Epidermal melanocyte (primary cell): ENCODE measurements at regions not wholly inside any gene's neighbourhood (a gene's known extent, or its start where the extent isn't known, plus 50 kb on each side); places are given as distances from the start of the nearest gene placed in this dataset.

Experiments used
- DNase-seq: peaks from one replicate; pipeline ENCODE4 v3.0.0; 2011; ENCODE audit warnings: low spot score; ENCODE audit not compliant: insufficient read length

GRCh38 chr10:44301781-44302355 is 83.0 kb downstream of the CXCL12 start:
- DNase-seq: no peak

- peak; percentile 86 for DNase-seq
Observed at GRCh38 chr10:44300666-44301649, 83.9 kb downstream of the CXCL12 start.

- DNase-seq: no peak
Observed at GRCh38 chr10:44298713-44299112, 86.2 kb downstream of the CXCL12 start.

- DNase-seq: no peak
Observed at GRCh38 chr10:44297963-44298362, 86.9 kb downstream of the CXCL12 start.

GRCh38 chr10:44295644-44296241 is 89.2 kb downstream of the CXCL12 start:
- no peak for DNase-seq

GRCh38 chr10:44294726-44295412 is 90.0 kb downstream of the CXCL12 start:
- no peak for DNase-seq

- DNase-seq: no peak
Observed at GRCh38 chr10:44293842-44294241, 91.1 kb downstream of the CXCL12 start.

- no peak for DNase-seq
Observed at GRCh38 chr10:44293306-44293778, 91.6 kb downstream of the CXCL12 start.

- no peak for DNase-seq
Observed at GRCh38 chr10:44292390-44293002, 92.4 kb downstream of the CXCL12 start.

- no peak for DNase-seq
Observed at GRCh38 chr10:44291091-44291490, 93.8 kb downstream of the CXCL12 start.

- DNase-seq: no peak
Observed at GRCh38 chr10:44289125-44289524, 95.8 kb downstream of the CXCL12 start.

GRCh38 chr10:44287408-44287807 is 97.5 kb downstream of the CXCL12 start:
- no peak for DNase-seq

GRCh38 chr10:44284198-44285084 is 100.5 kb downstream of the CXCL12 start:
- DNase-seq: no peak

GRCh38 chr10:44282626-44283300 is 102.1 kb downstream of the CXCL12 start:
- DNase-seq: no peak

GRCh38 chr10:44281662-44282061 is 103.2 kb downstream of the CXCL12 start:
- DNase-seq: no peak

GRCh38 chr10:44281089-44281613 is 103.7 kb downstream of the CXCL12 start:
- no peak for DNase-seq

GRCh38 chr10:44280226-44281014 is 104.5 kb downstream of the CXCL12 start:
- peak; percentile 30 for DNase-seq

- DNase-seq: no peak
Observed at GRCh38 chr10:44279426-44280126, 105.3 kb downstream of the CXCL12 start.
